ENCODE measurements at regions not wholly inside any gene's neighbourhood (a gene's known extent, or its start where the extent isn't known, plus 50 kb on each side); places are given as distances from the start of the nearest gene placed in this dataset.

- no peak overlapping the region for H3K4me3 ChIP-seq (ENCODE audit: low read depth, low read length)
- TF ChIP-seq CTCF (IDR thresholded peaks at IDR 0.05; ENCODE audit: low read depth, low read length, missing control alignments), result no peak
- no peak for DNase-seq (ENCODE audit: low read depth)
Measured at GRCh38 chr2:151137526-151137925, 124.1 kb downstream of the RBM43 start.

DNA sequence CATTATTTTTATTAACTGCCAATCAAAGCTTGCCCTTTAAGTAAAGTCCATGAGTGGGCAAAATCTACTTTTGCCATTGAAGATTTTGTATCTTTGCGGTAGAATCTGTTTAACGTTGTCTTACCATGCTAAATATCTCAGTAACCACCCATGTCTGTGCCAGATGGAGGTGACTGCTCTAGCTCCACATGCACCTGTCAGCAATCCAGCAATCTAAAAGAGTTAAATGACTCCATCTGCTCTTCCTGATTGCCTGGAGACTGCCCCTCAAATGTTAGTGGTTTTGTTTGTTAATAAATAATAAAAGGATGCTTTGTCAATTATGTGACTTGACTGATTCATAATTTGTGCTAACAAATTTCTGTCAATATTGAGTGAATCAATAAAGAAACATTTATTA, 141.7 kb downstream of the RBM43 start:
- TF ChIP-seq CTCF (IDR thresholded peaks at IDR 0.05; ENCODE audit: low read depth, low read length, missing control alignments), result no peak
- H3K4me3 ChIP-seq (ENCODE audit: low read depth, low read length), result no peak overlapping the region
- no peak for DNase-seq (ENCODE audit: low read depth)

- H3K4me3 ChIP-seq (ENCODE audit: low read depth, low read length), result no peak overlapping the region
- no peak for DNase-seq (ENCODE audit: low read depth)
- no peak for TF ChIP-seq CTCF (IDR thresholded peaks at IDR 0.05; ENCODE audit: low read depth, low read length, missing control alignments)
Measured at GRCh38 chr2:151119374-151119773, 142.3 kb downstream of the RBM43 start.

GRCh38 chr2:151118269-151118668, 143.4 kb downstream of the RBM43 start:
- TF ChIP-seq CTCF (IDR thresholded peaks at IDR 0.05; ENCODE audit: low read depth, low read length, missing control alignments), result no peak
- no peak overlapping the region for H3K4me3 ChIP-seq (ENCODE audit: low read depth, low read length)
- DNase-seq (ENCODE audit: low read depth), result no peak

DNA sequence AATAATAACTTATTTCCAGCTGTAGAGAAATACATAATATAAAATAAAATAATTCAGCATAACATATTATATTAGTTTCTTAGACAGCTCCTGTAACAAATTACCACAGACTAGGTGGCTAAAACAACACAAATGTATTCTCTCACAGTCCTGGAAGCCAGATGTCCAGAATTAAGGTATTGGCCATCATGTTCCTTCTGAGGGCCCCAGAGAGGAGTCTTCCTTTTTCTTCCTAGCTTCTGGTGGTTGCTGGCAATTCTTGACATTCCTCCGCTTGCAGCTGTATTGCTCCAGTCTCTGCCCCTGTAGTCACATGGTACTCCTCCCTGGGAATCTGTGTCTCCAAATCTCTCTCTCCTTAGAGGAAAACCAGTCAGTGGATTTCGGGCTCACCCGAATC, 146.8 kb downstream of the RBM43 start:
- no peak for TF ChIP-seq CTCF (IDR thresholded peaks at IDR 0.05; ENCODE audit: low read depth, low read length, missing control alignments)
- no peak for DNase-seq (ENCODE audit: low read depth)
- H3K4me3 ChIP-seq (ENCODE audit: low read depth, low read length), result no peak overlapping the region

DNA sequence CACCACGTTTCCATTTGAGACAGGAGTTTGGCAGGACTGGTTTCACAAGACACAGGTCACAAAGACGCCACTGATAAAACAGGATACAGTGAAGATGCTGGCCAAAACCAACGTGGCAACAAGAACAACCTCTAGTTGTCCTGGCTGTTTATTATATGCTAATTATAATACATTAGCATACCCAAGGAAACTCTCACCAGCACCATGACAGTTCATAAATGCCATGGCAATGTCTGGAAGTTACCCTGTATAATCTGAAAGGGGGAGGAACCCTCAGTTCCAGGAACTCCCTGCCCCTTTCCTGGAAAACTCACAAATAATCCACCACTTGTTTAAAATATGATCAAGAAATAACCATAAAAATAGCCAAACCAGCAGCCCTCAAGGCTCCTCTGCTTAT, 148.3 kb downstream of the RBM43 start:
- no peak overlapping the region for H3K4me3 ChIP-seq (ENCODE audit: low read depth, low read length)
- no peak for TF ChIP-seq CTCF (IDR thresholded peaks at IDR 0.05; ENCODE audit: low read depth, low read length, missing control alignments)
- no peak for DNase-seq (ENCODE audit: low read depth)

- no peak for TF ChIP-seq CTCF (IDR thresholded peaks at IDR 0.05; ENCODE audit: low read depth, low read length, missing control alignments)
- H3K4me3 ChIP-seq (ENCODE audit: low read depth, low read length), result no peak overlapping the region
- DNase-seq (ENCODE audit: low read depth), result no peak
Measured at GRCh38 chr2:151111599-151112278, 149.9 kb downstream of the RBM43 start.

Measured in GM12864 (cell line).